Naive thymus-derived CD4-positive, alpha-beta T cell (primary cell): ENCODE measurements at regions not wholly inside any gene's neighbourhood (a gene's known extent, or its start where the extent isn't known, plus 50 kb on each side); places are given as distances from the start of the nearest gene placed in this dataset.

Experiments used
- ATAC-seq: fragments of 150-1000 bp; cut with Tn5 transposase; 2 replicates; pipeline ENCODE4 v1.10.0; 2021; ENCODE audit warnings: mild to moderate bottlenecking, moderate library complexity
- CTCF ChIA-PET: fragments of 350-600 bp; sonication (Branson Sonifier 250); formaldehyde crosslinking; loops from one replicate; lab custom pipeline; 2021; ENCODE audit warnings: antibody characterized with exemption; lab: Charles Lee
- POLR2A ChIA-PET: fragments of 350-600 bp; sonication (Branson Sonifier 250); formaldehyde crosslinking; loops from one replicate; lab custom pipeline; 2021; ENCODE audit warnings: antibody characterized with exemption, inconsistent platforms; lab: Charles Lee
- DNase-seq, 9 donors: peaks; one replicate each; pipeline versions ENCODE4 v3.0.0 to v3.0.0-alpha.2; 2020 to 2022; ENCODE audit warnings: mixed read lengths in 1 of 9
- H3K27ac ChIP-seq: one replicate; pipeline ENCODE4 v1.7.0; 2013; ENCODE audit warnings: mild to moderate bottlenecking, low read depth, low read length, moderate library complexity
- H3K27me3 ChIP-seq, 2 donors: one replicate each; pipeline ENCODE4 v1.7.0; 2013; ENCODE audit warnings: low read length in 2 of 2, mild to moderate bottlenecking in 2 of 2, moderate library complexity in 2 of 2; ENCODE audit not compliant: control insufficient read depth in 2 of 2, insufficient read depth in 2 of 2
- H3K36me3 ChIP-seq, 3 experiments: 1 replicate in 2 of 3; 2 replicates in 1 of 3; pipeline ENCODE4 v1.7.0; 2013; ENCODE audit warnings: low read length in 3 of 3, mild to moderate bottlenecking in 3 of 3, moderate library complexity in 1 of 3; ENCODE audit not compliant: insufficient read depth in 3 of 3, control insufficient read depth in 2 of 3
- H3K4me1 ChIP-seq, 2 donors: one replicate each; pipeline ENCODE4 v1.7.0; 2013; ENCODE audit warnings: low read length in 2 of 2, mild to moderate bottlenecking in 2 of 2, moderate library complexity in 1 of 2; ENCODE audit not compliant: control insufficient read depth in 2 of 2, insufficient read depth in 2 of 2
- H3K4me3 ChIP-seq: 2 replicates; pipeline ENCODE4 v1.7.0; 2013; ENCODE audit warnings: mild to moderate bottlenecking, low read length
- H3K9me3 ChIP-seq, 3 experiments: 1 replicate in 2 of 3; 2 replicates in 1 of 3; pipeline ENCODE4 v1.7.0; 2013; ENCODE audit warnings: low read length in 3 of 3; ENCODE audit not compliant: control insufficient read depth in 2 of 3
- H3K27ac Mint-ChIP-seq, 9 donors: one replicate each; pipeline ENCODE4 v1.8.0; 2020 to 2022; ENCODE audit warnings: mixed read lengths in 9 of 9, mild to moderate bottlenecking in 8 of 9, moderate library complexity in 5 of 9, inconsistent platforms in 2 of 9
- H3K27me3 Mint-ChIP-seq, 5 donors: one replicate each; pipeline ENCODE4 v1.8.0; 2021 to 2022; ENCODE audit warnings: mixed read lengths in 5 of 5, mild to moderate bottlenecking in 1 of 5
- H3K36me3 Mint-ChIP-seq, 5 donors: one replicate each; pipeline ENCODE4 v1.8.0; 2020 to 2022; ENCODE audit warnings: mixed read lengths in 5 of 5, mild to moderate bottlenecking in 3 of 5, inconsistent platforms in 1 of 5
- H3K4me1 Mint-ChIP-seq, 7 donors: one replicate each; pipeline ENCODE4 v1.8.0; 2020 to 2022; ENCODE audit warnings: mixed read lengths in 7 of 7, mild to moderate bottlenecking in 3 of 7, inconsistent platforms in 1 of 7
- H3K4me3 Mint-ChIP-seq, 10 donors: one replicate each; pipeline ENCODE4 v1.8.0; 2020 to 2022; ENCODE audit warnings: mild to moderate bottlenecking in 10 of 10, mixed read lengths in 10 of 10, moderate library complexity in 6 of 10, inconsistent platforms in 2 of 10
- H3K9me3 Mint-ChIP-seq, 11 donors: one replicate each; pipeline ENCODE4 v1.8.0; 2020 to 2022; ENCODE audit warnings: mixed read lengths in 11 of 11, mild to moderate bottlenecking in 4 of 11, inconsistent platforms in 1 of 11, moderate library complexity in 1 of 11
- intact Hi-C, 2 donors: fragments of 100-400 bp; cut with micrococcal nuclease; formaldehyde crosslinking; loops; one replicate each; pipeline ENCODE4 v1.15.1; 2023

- no peak for ATAC-seq
- H3K27ac Mint-ChIP-seq = no peak overlapping the region
- H3K9me3 Mint-ChIP-seq = peaks cover 5 to 50% (median 13%) of the 10 kb centered on the region in 11 donors
- H3K27ac ChIP-seq = no peak overlapping the region
- no peaks in the 10 kb centered on the region for H3K36me3 ChIP-seq
- no peak overlapping the region for H3K4me3 Mint-ChIP-seq
- no peak overlapping the region for H3K4me3 ChIP-seq
- ChIA-PET CTCF (no interaction called here), POLR2A (no interaction called here)
- DNase-seq = no peak
- no peaks in the 10 kb centered on the region for H3K36me3 Mint-ChIP-seq
- H3K9me3 ChIP-seq = no peaks in the 10 kb centered on the region
- intact Hi-C loops = no loop called here
- H3K4me1 ChIP-seq = no peaks in the 10 kb centered on the region
- H3K27me3 Mint-ChIP-seq = no peaks in the 10 kb centered on the region
- H3K27me3 ChIP-seq = no peaks in the 10 kb centered on the region
- H3K4me1 Mint-ChIP-seq = no peaks in the 10 kb centered on the region
These were observed 437.3 kb upstream of the SOX11 start for GRCh38 chr2:5254791-5255332.

- POLR2A ChIA-PET = no interaction called here
- Histone ChIP-seq H3K36me3 (no peaks in the 10 kb centered on the region), H3K27me3 (no peaks in the 10 kb centered on the region), H3K4me3 (no peak overlapping the region), H3K27ac (no peak overlapping the region), H3K4me1 (no peaks in the 10 kb centered on the region), H3K9me3 (peaks cover 0 to under 1% (median 0%) of the 10 kb centered on the region in 3 experiments)
- ATAC-seq (no peak), DNase-seq (no peak)
- H3K36me3 Mint-ChIP-seq = no peaks in the 10 kb centered on the region
- peaks cover 5 to 32% (median 14%) of the 10 kb centered on the region in 11 donors for H3K9me3 Mint-ChIP-seq
- intact Hi-C loops = no loop called here
- no peak overlapping the region for H3K4me3 Mint-ChIP-seq
- no peaks in the 10 kb centered on the region for H3K27me3 Mint-ChIP-seq
- CTCF ChIA-PET = no interaction called here
- H3K27ac Mint-ChIP-seq = no peak overlapping the region
- no peaks in the 10 kb centered on the region for H3K4me1 Mint-ChIP-seq
These were observed 428.9 kb upstream of the SOX11 start for GRCh38 chr2:5263291-5263690.

- no peaks in the 10 kb centered on the region for H3K36me3 Mint-ChIP-seq
- Histone ChIP-seq H3K4me3 (no peak overlapping the region), H3K27ac (no peak overlapping the region), H3K36me3 (no peaks in the 10 kb centered on the region), H3K9me3 (peaks cover 0 to 4% (median 0%) of the 10 kb centered on the region in 3 experiments), H3K4me1 (no peaks in the 10 kb centered on the region), H3K27me3 (no peaks in the 10 kb centered on the region)
- ATAC-seq (no peak), DNase-seq (no peak)
- intact Hi-C loops = no loop called here
- H3K27me3 Mint-ChIP-seq = no peaks in the 10 kb centered on the region
- no peak overlapping the region for H3K27ac Mint-ChIP-seq
- CTCF ChIA-PET = no interaction called here
- no peak overlapping the region for H3K4me3 Mint-ChIP-seq
- POLR2A ChIA-PET = no interaction called here
- H3K4me1 Mint-ChIP-seq = no peaks in the 10 kb centered on the region
- peaks cover 6 to 26% (median 11%) of the 10 kb centered on the region in 11 donors for H3K9me3 Mint-ChIP-seq
These were observed 427.8 kb upstream of the SOX11 start for GRCh38 chr2:5264361-5264760.

- Histone ChIP-seq H3K36me3 (no peaks in the 10 kb centered on the region), H3K4me3 (no peak overlapping the region), H3K27me3 (peaks cover 0 to 2% of the 10 kb centered on the region in 2 donors), H3K27ac (no peak overlapping the region), H3K4me1 (no peaks in the 10 kb centered on the region), H3K9me3 (no peaks in the 10 kb centered on the region)
- H3K27me3 Mint-ChIP-seq = no peaks in the 10 kb centered on the region
- H3K36me3 Mint-ChIP-seq = no peaks in the 10 kb centered on the region
- H3K4me1 Mint-ChIP-seq = no peaks in the 10 kb centered on the region
- peaks cover 0 to 20% (median 0%) of the 10 kb centered on the region in 11 donors for H3K9me3 Mint-ChIP-seq
- no peak overlapping the region for H3K4me3 Mint-ChIP-seq
- intact Hi-C loops = no loop called here
- DNase-seq (no peak), ATAC-seq (no peak)
- ChIA-PET CTCF (no interaction called here), POLR2A (no interaction called here)
- no peak overlapping the region for H3K27ac Mint-ChIP-seq
These were observed 407.1 kb upstream of the SOX11 start for GRCh38 chr2:5285061-5285460.

- H3K27ac ChIP-seq = no peak overlapping the region
- H3K27me3 ChIP-seq = peaks cover 0 to 2% of the 10 kb centered on the region in 2 donors
- no peaks in the 10 kb centered on the region for H3K9me3 ChIP-seq
- no peak for DNase-seq
- H3K36me3 ChIP-seq = no peaks in the 10 kb centered on the region
- Mint-ChIP-seq H3K27ac (no peak overlapping the region), H3K4me3 (no peak overlapping the region), H3K36me3 (no peaks in the 10 kb centered on the region), H3K4me1 (no peaks in the 10 kb centered on the region), H3K9me3 (peaks cover 0 to 18% (median 0%) of the 10 kb centered on the region in 11 donors), H3K27me3 (no peaks in the 10 kb centered on the region)
- intact Hi-C loops = no loop called here
- H3K4me3 ChIP-seq = no peak overlapping the region
- CTCF ChIA-PET = no interaction called here
- H3K4me1 ChIP-seq = no peaks in the 10 kb centered on the region
- POLR2A ChIA-PET = no interaction called here
- no peak for ATAC-seq
These were observed 406.1 kb upstream of the SOX11 start for GRCh38 chr2:5285872-5286769.

GRCh38 chr2:5287558-5288334 lies 404.4 kb upstream of the SOX11 start:
- Histone ChIP-seq H3K27ac (no peak overlapping the region), H3K4me1 (no peaks in the 10 kb centered on the region), H3K9me3 (no peaks in the 10 kb centered on the region), H3K4me3 (no peak overlapping the region), H3K27me3 (peaks cover 0 to 2% of the 10 kb centered on the region in 2 donors), H3K36me3 (no peaks in the 10 kb centered on the region)
- no peak for ATAC-seq
- ChIA-PET CTCF (no interaction called here), POLR2A (no interaction called here)
- no peak for DNase-seq
- H3K27me3 Mint-ChIP-seq = no peaks in the 10 kb centered on the region
- H3K27ac Mint-ChIP-seq = no peak overlapping the region
- H3K4me1 Mint-ChIP-seq = no peaks in the 10 kb centered on the region
- no peak overlapping the region for H3K4me3 Mint-ChIP-seq
- H3K36me3 Mint-ChIP-seq = no peaks in the 10 kb centered on the region
- intact Hi-C loops = no loop called here
- H3K9me3 Mint-ChIP-seq = peaks cover 0 to 5% (median 0%) of the 10 kb centered on the region in 11 donors
